ENCODE measurements at regions not wholly inside any gene's neighbourhood (a gene's known extent, or its start where the extent isn't known, plus 50 kb on each side); places are given as distances from the start of the nearest gene placed in this dataset.

GRCh38 chr10:28442403-28442802 lies 90.5 kb upstream of the WAC start:
- DNase-seq (ENCODE audit: low spot score) (no peak), ATAC-seq (no peak)
- no peaks in the 10 kb centered on the region for H3F3A ChIP-seq (replicated peaks; ENCODE audit: low read depth)
- TF ChIP-seq STAT1 (IDR thresholded peaks at IDR 0.05; ENCODE audit: unreplicated experiment) (no peak), POLR2AphosphoS5 (IDR thresholded peaks at IDR 0.05; ENCODE audit: low read depth) (no peak), CREB1 (CRISPR knock-in tag; IDR thresholded peaks at IDR 0.05; ENCODE audit: low read depth) (no peak)
- TF ChIP-seq, protein P1, sequence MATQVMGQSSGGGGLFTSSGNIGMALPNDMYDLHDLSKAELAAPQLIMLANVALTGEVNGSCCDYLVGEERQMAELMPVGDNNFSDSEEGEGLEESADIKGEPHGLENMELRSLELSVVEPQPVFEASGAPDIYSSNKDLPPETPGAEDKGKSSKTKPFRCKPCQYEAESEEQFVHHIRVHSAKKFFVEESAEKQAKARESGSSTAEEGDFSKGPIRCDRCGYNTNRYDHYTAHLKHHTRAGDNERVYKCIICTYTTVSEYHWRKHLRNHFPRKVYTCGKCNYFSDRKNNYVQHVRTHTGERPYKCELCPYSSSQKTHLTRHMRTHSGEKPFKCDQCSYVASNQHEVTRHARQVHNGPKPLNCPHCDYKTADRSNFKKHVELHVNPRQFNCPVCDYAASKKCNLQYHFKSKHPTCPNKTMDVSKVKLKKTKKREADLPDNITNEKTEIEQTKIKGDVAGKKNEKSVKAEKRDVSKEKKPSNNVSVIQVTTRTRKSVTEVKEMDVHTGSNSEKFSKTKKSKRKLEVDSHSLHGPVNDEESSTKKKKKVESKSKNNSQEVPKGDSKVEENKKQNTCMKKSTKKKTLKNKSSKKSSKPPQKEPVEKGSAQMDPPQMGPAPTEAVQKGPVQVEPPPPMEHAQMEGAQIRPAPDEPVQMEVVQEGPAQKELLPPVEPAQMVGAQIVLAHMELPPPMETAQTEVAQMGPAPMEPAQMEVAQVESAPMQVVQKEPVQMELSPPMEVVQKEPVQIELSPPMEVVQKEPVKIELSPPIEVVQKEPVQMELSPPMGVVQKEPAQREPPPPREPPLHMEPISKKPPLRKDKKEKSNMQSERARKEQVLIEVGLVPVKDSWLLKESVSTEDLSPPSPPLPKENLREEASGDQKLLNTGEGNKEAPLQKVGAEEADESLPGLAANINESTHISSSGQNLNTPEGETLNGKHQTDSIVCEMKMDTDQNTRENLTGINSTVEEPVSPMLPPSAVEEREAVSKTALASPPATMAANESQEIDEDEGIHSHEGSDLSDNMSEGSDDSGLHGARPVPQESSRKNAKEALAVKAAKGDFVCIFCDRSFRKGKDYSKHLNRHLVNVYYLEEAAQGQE (IDR thresholded peaks at IDR 0.05; ENCODE audit: unreplicated experiment) = no peak
- Mint-ChIP-seq H3K36me3 (ENCODE audit: low read depth) (no peaks in the 10 kb centered on the region), H3K4me3 (no peak overlapping the region), H3K27me3 (ENCODE audit: insufficient read depth, low read depth, poor library complexity) (peaks cover 3% of the 10 kb centered on the region), H3K9me3 (no peaks in the 10 kb centered on the region), H3K4me1 (no peaks in the 10 kb centered on the region), H3K27ac (no peak overlapping the region)
- H3K27ac ChIP-seq (ENCODE audit: low read depth) = no peak overlapping the region
- no peak overlapping the region for H3K4me3 ChIP-seq
- H3K4me1 ChIP-seq (ENCODE audit: insufficient read depth) = no peaks in the 10 kb centered on the region
- no peak overlapping the region for H3K4me2 ChIP-seq
- no peaks in the 10 kb centered on the region for H3K27me3 ChIP-seq (ENCODE audit: insufficient read depth)
- peak overlapping the region; percentile 86; the same call in 1 of the 2 replicates for H2AFZ ChIP-seq
- no peaks in the 10 kb centered on the region for H3K9me2 ChIP-seq (ENCODE audit: insufficient read depth)
- H3K36me3 ChIP-seq (ENCODE audit: insufficient read depth) = no peaks in the 10 kb centered on the region
- H3K79me2 ChIP-seq (replicated peaks; ENCODE audit: insufficient read depth) = no peaks in the 10 kb centered on the region
- H4K20me1 ChIP-seq (replicated peaks; ENCODE audit: insufficient read depth) = no peaks in the 10 kb centered on the region

DNA sequence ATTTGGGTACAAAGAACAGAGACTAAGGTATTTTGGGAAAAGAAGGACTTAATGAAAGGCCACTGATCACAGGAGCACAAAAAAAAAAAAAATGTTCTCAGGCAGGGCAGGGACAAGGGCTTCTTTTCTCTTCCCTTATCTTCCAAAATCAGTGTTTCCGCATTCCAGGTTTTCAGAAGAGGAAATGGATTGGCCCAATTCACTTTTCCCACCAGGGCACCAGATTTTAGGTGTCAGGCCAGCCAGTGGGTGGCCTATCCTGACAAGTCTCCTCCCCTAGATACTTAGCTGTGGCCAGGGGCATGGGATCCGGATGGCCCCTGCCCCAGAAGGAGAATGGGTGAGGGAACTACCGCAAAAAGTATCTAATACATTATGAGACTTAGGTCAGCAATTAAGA lies 88.9 kb upstream of the WAC start:
- DNase-seq (ENCODE audit: low spot score) (peak; percentile 35), ATAC-seq (peak; percentile 38; the same call in 1 of the 3 replicates)
- TF ChIP-seq STAT1 (IDR thresholded peaks at IDR 0.05; ENCODE audit: unreplicated experiment) = no peak
- Histone ChIP-seq H3K79me2 (replicated peaks; ENCODE audit: insufficient read depth) (no peaks in the 10 kb centered on the region), H3F3A (replicated peaks; ENCODE audit: low read depth) (no peaks in the 10 kb centered on the region), H2AFZ (no peak overlapping the region; the same call in 1 of the 2 replicates), H3K27me3 (ENCODE audit: insufficient read depth) (no peaks in the 10 kb centered on the region), H3K9me2 (ENCODE audit: insufficient read depth) (no peaks in the 10 kb centered on the region), H4K20me1 (replicated peaks; ENCODE audit: insufficient read depth) (no peaks in the 10 kb centered on the region), H3K27ac (ENCODE audit: low read depth) (no peak overlapping the region), H3K4me1 (ENCODE audit: insufficient read depth) (no peaks in the 10 kb centered on the region), H3K4me3 (no peak overlapping the region), H3K36me3 (ENCODE audit: insufficient read depth) (no peaks in the 10 kb centered on the region), H3K4me2 (no peak overlapping the region)
- peaks cover 4% of the 10 kb centered on the region for H3K27me3 Mint-ChIP-seq (ENCODE audit: insufficient read depth, low read depth, poor library complexity)
- no peaks in the 10 kb centered on the region for H3K4me1 Mint-ChIP-seq
- H3K27ac Mint-ChIP-seq = no peak overlapping the region
- no peaks in the 10 kb centered on the region for H3K36me3 Mint-ChIP-seq (ENCODE audit: low read depth)
- H3K9me3 Mint-ChIP-seq = no peaks in the 10 kb centered on the region
- no peak overlapping the region for H3K4me3 Mint-ChIP-seq

GRCh38 chr10:28445516-28445915 lies 87.4 kb upstream of the WAC start:
- Histone ChIP-seq H2AFZ (peak overlapping the region; percentile 83; the same call in 1 of the 2 replicates), H3F3A (replicated peaks; ENCODE audit: low read depth) (no peaks in the 10 kb centered on the region), H3K4me2 (no peak overlapping the region), H3K36me3 (ENCODE audit: insufficient read depth) (no peaks in the 10 kb centered on the region), H3K4me3 (no peak overlapping the region), H3K27ac (ENCODE audit: low read depth) (no peak overlapping the region), H3K9me2 (ENCODE audit: insufficient read depth) (no peaks in the 10 kb centered on the region), H3K4me1 (ENCODE audit: insufficient read depth) (no peaks in the 10 kb centered on the region), H4K20me1 (replicated peaks; ENCODE audit: insufficient read depth) (no peaks in the 10 kb centered on the region), H3K27me3 (ENCODE audit: insufficient read depth) (no peaks in the 10 kb centered on the region), H3K79me2 (replicated peaks; ENCODE audit: insufficient read depth) (no peaks in the 10 kb centered on the region)
- Mint-ChIP-seq H3K27ac (no peak overlapping the region), H3K4me3 (no peak overlapping the region), H3K9me3 (no peaks in the 10 kb centered on the region), H3K4me1 (no peaks in the 10 kb centered on the region), H3K27me3 (ENCODE audit: insufficient read depth, low read depth, poor library complexity) (peaks cover 4% of the 10 kb centered on the region), H3K36me3 (ENCODE audit: low read depth) (no peaks in the 10 kb centered on the region)
- DNase-seq (ENCODE audit: low spot score) (no peak), ATAC-seq (no peak)
- TF ChIP-seq POLR2AphosphoS5 (IDR thresholded peaks at IDR 0.05; ENCODE audit: low read depth) = no peak
- no peak for TF ChIP-seq CTCF (conservative IDR thresholded peaks at IDR 0.05; ENCODE audit: low read depth in 2 of 2)
- TF ChIP-seq, protein P1 (IDR thresholded peaks at IDR 0.05; ENCODE audit: unreplicated experiment) = no peak
- TF ChIP-seq JUNB (IDR thresholded peaks at IDR 0.05; ENCODE audit: unreplicated experiment) = no peak
- TF ChIP-seq EZH2 (IDR thresholded peaks at IDR 0.05; ENCODE audit: low read depth, unreplicated experiment) = no peak
- TF ChIP-seq, protein P2, sequence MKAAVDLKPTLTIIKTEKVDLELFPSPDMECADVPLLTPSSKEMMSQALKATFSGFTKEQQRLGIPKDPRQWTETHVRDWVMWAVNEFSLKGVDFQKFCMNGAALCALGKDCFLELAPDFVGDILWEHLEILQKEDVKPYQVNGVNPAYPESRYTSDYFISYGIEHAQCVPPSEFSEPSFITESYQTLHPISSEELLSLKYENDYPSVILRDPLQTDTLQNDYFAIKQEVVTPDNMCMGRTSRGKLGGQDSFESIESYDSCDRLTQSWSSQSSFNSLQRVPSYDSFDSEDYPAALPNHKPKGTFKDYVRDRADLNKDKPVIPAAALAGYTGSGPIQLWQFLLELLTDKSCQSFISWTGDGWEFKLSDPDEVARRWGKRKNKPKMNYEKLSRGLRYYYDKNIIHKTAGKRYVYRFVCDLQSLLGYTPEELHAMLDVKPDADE (IDR thresholded peaks at IDR 0.05) = no peak
- no peak for TF ChIP-seq ZNF114 (CRISPR knock-in tag; IDR thresholded peaks at IDR 0.05)
- no peak for TF ChIP-seq STAT1 (IDR thresholded peaks at IDR 0.05; ENCODE audit: unreplicated experiment)
- TF ChIP-seq CREB1 (CRISPR knock-in tag; IDR thresholded peaks at IDR 0.05; ENCODE audit: low read depth) = no peak
